C4-2B (cell line): ENCODE measurements at regions not wholly inside any gene's neighbourhood (a gene's known extent, or its start where the extent isn't known, plus 50 kb on each side); places are given as distances from the start of the nearest gene placed in this dataset.

Source experiments
- CTCF ChIP-seq: fragments of 450-650 bp; conservative IDR thresholded peaks from 2 replicates; pipeline ENCODE4 v1.5.1; 2017; ENCODE audit warnings: mild to moderate bottlenecking
- ZFX ChIP-seq: fragments of 450-650 bp; IDR thresholded peaks from 2 replicates; pipeline ENCODE4 v1.6.1; 2017

- TF ChIP-seq CTCF = no peak
- no peak for TF ChIP-seq ZFX
Measured at GRCh38 chr13:56986121-56986520, 154.6 kb upstream of the PRR20A start.
